Endometrium (tissue), 2 donors: ENCODE measurements at regions not wholly inside any gene's neighbourhood (a gene's known extent, or its start where the extent isn't known, plus 50 kb on each side); places are given as distances from the start of the nearest gene placed in this dataset.

Experiments used
- FAIRE-seq: peaks from 2 replicates; lab custom pipeline; 2012; peaks lifted over from hg19 to GRCh38; lab: Jason Lieb, UNC
- donor health status: control.
- donor health status: control.

DNA sequence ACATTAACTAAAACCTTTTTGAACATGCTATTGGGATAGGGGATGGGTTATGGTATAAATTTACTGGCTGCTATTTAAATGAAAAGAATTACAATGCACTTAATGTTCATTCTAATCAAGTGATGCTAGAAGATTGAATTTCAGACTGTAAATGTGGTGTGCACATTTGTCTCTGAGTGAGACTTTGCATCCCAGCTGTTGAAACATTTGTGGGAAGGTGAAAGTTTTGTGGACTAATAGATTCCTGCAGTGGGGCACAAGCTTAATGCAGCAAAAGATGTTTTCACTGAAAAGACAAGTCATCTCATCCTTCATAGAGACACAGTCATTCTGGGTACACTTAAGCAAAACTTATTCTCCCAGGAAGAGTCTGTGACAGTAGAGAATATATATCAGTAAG is 323.6 kb downstream of the NFIB start:
- FAIRE-seq = no peak

GRCh38 chr9:13988944-13989343 is 325.0 kb downstream of the NFIB start:
- no peak for FAIRE-seq

- FAIRE-seq = no peak
Observed at GRCh38 chr9:13983607-13984006, 330.3 kb downstream of the NFIB start.

DNA sequence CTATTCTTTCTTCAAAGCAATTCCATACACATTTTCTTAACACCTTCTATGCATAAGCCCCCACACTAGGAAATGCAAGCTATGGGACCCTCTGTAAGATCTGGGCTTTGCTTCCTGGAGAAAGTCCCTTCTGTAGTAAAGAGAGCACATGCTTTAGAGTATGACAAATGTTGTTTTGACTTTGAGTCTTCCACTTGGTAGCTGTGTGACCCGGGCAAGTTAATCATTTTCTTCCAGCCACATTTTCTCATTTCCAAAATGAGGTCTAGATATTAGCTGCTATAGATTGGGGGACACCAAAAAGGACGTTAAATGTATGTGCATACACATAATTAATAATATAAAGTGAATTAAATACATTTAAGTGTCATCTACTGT is 334.0 kb downstream of the NFIB start:
- no peak for FAIRE-seq

DNA sequence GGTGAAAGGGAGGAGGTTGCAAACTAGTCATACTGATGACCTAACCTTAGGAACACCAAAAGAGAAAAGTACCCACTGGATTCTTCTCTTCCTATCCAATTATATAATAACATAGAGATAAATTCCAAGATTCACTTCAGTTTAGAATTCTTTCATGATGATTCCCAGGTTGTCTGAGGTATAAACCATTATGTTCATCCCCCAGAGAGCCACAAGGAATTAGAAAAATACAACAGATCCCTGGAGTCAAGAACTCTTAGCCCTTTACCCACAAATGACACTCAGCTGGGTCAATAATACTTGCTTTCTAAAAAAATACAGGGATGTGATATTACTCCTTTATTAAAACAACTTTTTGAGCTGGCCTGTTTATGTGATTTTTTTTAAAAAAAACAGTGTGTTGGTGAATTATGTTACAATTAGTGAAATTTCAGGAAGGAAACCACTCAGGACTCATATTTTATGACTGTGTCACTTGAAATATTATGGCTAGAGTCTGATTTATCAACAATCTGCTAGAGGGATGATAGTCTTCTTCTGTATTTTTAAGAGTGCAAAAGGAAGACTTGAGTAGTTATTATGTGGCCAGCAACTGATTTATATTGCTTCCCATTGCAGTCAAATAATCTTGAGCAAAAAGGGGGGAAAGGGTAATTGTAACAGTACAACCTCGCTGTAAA is 338.2 kb downstream of the NFIB start:
- no peak for FAIRE-seq

GRCh38 chr9:13974891-13975290 is 339.1 kb downstream of the NFIB start:
- FAIRE-seq = no peak

DNA sequence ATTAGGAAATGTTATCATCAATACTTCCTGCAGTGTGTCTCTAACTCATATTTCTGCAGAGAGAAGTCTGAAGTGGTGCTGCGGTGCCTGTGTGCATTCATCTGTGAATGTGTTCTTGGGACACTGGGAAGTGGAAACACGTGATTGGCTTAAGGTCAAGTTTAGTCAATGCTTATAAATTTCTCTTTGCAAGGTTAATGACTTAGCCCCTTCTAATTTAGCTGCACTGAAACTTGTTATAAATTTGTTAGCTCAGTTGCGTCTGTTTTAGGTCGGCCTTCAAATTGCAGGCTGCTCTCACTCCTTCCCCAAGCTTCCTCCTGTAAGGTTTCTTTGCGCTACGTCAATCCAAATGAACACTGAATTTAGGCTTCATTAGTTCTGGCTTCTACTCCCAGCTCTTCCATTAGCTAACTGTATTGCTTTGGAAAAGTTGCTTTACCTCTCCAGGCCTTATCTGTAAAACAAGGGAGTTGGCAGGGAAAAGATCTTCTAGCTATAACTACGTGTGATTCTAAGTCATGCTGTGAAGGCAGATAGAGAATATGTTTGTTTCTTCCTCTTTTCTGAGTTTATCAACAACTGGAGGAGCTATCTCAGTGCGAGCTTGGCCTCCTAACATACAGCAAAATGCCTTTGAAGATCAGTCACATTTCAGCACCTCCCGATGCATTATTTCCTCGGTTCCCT is 341.8 kb downstream of the NFIB start:
- no peak for FAIRE-seq

DNA sequence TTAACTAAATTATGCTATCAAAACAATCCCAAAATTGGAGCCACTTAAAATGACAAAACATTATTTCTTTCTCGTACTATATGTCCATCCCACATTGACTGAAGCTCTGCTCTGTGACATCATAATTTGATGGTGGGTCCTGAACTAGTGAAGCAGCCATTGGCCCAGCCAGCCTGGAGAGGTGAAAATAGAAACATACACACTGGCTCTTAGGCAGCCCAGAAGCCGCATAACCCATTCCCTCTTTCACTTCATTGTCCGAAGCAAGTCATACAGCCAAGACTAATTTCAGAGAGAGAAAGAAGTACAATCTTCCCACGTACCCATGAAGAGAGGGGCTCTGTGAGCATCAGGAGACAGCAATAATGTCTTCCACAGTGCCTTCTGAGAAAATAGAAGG is 342.5 kb downstream of the NFIB start:
- FAIRE-seq = no peak

GRCh38 chr9:13970426-13970825 is 343.5 kb downstream of the NFIB start:
- FAIRE-seq = no peak

DNA sequence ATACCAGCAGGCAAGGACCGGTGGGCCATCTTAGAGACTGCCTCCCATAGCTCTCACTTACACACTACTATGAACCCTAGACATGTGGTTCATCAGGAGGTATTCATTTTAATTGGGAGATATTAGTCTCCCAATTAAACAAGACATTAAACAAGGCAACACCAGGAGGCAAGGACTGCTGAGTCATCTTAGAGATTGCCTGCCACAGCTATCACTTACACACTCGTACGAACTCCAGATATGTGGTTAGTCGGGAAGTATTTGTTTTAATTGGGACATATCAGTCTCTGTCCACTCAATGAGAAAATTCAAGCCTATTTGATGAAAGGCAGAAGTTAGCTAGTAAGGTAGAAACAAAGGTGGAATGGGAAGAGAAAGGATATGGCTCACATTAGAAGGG is 343.9 kb downstream of the NFIB start:
- no peak for FAIRE-seq

DNA sequence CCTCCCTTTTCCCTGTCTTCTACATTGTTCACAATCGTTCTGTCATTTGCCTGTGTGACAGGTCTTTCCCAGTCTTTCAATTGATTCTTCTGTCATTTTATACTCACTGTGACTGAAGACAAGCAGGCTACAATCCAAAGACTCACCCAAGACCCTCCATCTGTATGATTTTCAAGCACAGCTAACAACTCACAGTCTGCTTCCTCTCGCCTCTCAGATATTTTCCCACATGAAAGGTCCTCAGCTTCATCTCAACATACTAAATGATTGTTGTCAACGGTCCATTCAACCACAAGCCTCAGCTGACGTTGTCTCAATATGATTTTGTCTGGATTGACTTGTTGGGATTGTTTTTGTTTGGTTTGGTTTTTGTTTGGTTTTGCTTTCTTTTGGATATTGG is 346.5 kb downstream of the NFIB start:
- no peak for FAIRE-seq

DNA sequence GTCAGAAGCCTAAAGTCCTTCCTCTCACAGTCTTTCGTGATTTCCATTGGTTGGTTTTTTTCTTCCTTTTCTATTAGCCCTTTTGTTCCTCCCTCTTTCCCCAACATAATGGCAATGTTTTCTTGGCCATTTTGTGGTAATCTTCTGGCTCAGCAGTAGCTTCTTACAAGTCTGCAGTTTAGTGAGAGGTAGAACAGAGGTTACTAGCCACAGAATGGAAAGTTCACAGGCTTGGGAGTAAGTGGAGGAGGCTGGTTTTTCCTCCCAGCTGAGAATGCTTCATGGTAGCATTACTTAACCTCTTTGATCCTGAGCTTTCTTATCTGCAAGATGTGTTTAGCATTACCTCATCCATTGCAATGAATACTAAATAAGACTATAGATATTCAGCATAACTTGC is 346.9 kb downstream of the NFIB start:
- FAIRE-seq = no peak

DNA sequence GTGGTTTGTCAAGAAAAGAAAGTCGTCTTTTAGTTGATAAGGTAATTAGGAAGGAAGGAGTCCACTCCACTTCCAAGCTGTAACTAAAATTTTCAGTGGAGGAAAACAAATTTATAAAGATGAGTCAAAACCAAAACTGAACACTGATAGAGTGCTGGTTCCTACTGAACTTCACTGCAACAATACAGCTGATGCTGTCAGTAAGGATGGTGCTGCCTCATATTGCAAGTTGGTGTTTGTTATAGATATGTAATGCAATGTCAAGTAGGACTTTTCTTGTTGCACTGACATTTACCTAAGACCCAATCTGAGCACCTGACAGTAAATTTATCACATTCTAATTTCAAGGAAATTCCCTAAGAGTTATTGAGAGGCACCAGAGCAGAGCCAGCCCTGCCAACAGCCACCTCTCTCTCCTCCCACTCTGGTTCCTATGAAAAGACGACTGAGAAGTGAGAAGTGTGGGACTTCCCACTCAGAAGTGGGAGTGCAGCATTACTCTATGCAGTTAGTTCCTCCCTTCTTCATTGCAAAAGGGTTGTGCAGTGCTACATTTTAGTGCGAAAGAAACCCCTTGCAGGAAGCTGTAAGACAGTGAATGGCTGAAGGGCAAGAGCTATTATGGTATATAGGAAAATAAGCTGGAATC is 350.8 kb downstream of the NFIB start:
- no peak for FAIRE-seq

GRCh38 chr9:13962006-13962405 is 351.9 kb downstream of the NFIB start:
- no peak for FAIRE-seq

GRCh38 chr9:13960011-13960765 is 353.8 kb downstream of the NFIB start:
- FAIRE-seq = no peak

- no peak for FAIRE-seq
Observed at GRCh38 chr9:13958672-13959071, 355.3 kb downstream of the NFIB start.

DNA sequence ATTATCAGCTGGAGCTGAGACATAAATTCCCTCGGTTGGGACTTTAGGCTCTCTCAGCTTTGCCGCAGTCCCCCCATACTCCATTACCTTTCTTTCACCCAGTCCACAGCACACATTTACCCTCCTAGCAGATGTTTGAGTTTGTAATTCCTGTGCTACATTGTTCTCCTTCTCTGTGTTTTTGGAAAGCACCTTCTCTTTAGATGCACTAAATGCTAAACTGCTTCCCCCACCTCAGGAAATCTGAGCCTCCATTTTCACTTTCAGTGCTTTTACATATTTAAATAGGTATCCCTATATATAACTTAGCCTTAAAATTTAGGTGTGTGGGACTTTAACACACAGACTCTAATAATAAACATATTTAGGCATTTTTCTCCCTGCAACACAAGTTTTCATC is 356.9 kb downstream of the NFIB start:
- no peak for FAIRE-seq

DNA sequence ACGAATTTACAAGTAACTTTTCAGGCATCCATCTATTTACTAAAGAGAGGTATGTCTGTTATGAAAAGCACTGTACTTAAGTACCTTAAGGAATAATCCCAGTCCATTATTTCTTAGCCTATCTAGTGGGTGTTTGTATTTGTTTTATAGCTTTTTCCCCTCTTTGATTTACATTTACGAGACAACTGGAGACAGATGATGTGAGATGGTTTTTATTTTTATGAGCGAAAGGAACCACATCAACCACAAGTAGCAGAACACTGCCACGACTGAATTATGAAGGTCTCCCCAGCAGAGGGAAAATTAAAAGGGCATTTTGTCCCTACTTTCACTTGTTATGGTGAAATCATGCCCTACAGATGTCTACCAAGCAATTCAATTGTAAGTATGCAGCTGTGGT is 357.8 kb downstream of the NFIB start:
- no peak for FAIRE-seq

DNA sequence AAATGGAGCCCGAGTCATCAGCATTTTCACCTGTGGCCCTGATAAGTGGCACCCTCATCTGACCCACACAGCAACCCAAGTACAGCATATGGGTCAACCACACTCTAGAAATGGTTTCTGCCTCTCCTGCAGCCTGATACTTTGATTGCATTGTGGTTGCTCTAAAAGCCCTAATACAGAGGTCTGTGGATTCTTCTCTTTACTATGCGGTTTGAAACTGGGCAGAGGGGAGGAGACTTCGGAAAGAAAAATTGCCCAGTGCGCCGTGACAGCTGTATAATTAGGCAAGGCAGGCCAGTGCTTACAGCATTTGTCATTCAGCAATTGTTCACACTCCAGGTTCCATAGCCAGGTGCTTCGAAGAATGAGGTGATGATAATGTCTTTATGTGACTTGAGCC is 361.0 kb downstream of the NFIB start:
- no peak for FAIRE-seq

DNA sequence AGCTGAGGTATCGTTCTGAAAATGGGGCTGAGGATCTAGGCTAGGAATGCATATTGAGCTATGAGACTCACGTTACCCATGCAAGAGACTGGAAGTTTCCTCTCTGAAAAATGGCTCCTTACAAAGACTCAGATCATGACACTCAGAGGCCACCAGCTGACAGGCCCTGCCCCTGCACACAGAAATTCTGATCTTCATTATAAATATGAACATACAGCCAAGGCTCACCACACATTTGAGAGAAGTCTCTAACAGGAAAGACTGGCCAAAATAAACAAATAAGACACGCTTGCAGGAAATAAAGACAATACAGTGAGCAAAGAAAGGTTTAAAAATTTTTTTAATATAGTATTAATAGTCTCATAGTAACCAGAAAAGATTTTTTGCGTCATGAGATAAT is 365.9 kb downstream of the NFIB start:
- FAIRE-seq = no peak

DNA sequence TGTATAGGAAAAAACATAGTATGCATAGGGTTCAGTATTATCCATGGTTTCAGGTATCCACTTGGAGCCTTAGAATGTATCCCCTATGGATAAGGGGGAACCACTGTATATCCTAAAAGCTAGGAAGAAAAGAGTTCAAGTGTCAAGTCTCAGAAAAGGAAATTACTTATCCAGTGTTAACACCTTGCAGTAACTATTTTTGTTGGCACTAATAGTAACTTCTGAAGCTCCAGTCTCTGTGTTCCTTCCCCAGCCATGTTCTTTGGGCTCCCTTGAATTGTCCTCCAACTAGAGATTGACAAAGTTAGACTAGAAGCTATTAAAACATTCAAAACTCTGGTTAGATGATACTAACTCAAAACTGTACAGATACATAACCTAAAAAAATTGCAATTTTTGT is 370.8 kb downstream of the NFIB start:
- FAIRE-seq = no peak

DNA sequence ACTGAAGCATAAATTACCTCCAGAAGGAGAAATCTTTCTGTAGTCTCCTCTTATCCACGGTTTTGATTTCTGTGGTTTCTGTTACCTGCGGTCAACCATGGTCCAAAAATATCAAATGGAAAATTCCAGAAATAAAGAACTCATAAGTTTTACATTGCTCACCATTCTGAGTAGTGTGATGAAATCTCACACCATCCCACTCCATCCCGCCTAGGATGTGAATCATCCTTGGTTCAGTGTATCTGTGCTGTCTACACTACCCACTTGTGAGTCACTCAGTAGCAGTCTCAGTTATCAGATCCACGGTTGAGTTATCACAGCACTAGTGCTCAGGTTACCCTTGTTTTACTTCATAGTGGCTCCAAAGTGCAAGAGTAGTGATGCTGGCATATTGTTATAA is 371.2 kb downstream of the NFIB start:
- FAIRE-seq = no peak

GRCh38 chr9:13942201-13942600 is 371.7 kb downstream of the NFIB start:
- FAIRE-seq = peak; percentile 97
